HL-60 (cell line): ENCODE measurements at regions not wholly inside any gene's neighbourhood (a gene's known extent, or its start where the extent isn't known, plus 50 kb on each side); places are given as distances from the start of the nearest gene placed in this dataset.

Source experiments
- DNase-seq, 2 experiments: peaks; one replicate each; pipeline ENCODE4 v3.0.0-alpha.2; 2010 to 2020; ENCODE audit warnings: low read depth in 1 of 2, low spot score in 1 of 2
- H3K27ac ChIP-seq: fragments of 250-450 bp; sonication (Bioruptor Pico); replicated peaks from 2 replicates; pipeline ENCODE4 v1.5.1; 2020; ENCODE audit warnings: mild to moderate bottlenecking, moderate library complexity
- H3K27me3 ChIP-seq: fragments of 250-450 bp; sonication (Bioruptor Pico); 2 replicates; pipeline ENCODE4 v1.5.1; 2021; ENCODE audit warnings: mild to moderate bottlenecking, moderate library complexity; ENCODE audit not compliant: insufficient read depth, poor library complexity, severe bottlenecking
- H3K4me3 ChIP-seq: replicated peaks from 2 replicates; pipeline ENCODE4 v1.5.1; 2011; ENCODE audit warnings: mild to moderate bottlenecking, control low read depth, low read length; ENCODE audit not compliant: insufficient read depth
- GABPA ChIP-seq: IDR thresholded peaks from 2 replicates; pipeline ENCODE4 v1.6.1; 2012; ENCODE audit warnings: low read depth
- POLR2AphosphoS5 ChIP-seq: IDR thresholded peaks from 2 replicates; pipeline ENCODE4 v1.6.1; 2012; ENCODE audit warnings: low read depth
- SPI1 ChIP-seq: IDR thresholded peaks from 2 replicates; pipeline ENCODE4 v1.6.1; 2012; ENCODE audit warnings: low read depth, mild to moderate bottlenecking, borderline replicate concordance
- TF ChIP-seq, protein P1 (sequence below): IDR thresholded peaks from 2 replicates; pipeline ENCODE4 v1.6.1; 2012; ENCODE audit warnings: low read depth; ENCODE audit not compliant: insufficient replicate concordance
- TF ChIP-seq, protein P2 (sequence below): IDR thresholded peaks from one replicate; pipeline ENCODE4 v1.5.1; 2011; ENCODE audit warnings: low read length, control low read depth, inconsistent platforms; ENCODE audit not compliant: insufficient read depth

DNA sequence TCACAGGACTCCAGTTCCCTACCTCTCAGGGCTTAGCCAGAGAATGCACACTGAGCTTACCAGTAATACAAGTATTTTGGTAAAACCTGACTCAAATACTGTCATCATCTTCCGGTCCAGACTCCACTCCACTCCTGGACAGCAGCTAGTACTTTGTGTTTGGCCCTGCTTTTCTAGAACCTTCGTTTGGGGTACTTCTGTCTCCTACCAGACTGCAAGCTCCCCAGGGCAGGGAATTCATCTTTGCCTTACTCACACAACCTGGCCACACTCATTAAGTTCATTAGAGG is 108.9 kb upstream of the CDC42EP3 start:
- Histone ChIP-seq H3K4me3 (no peak overlapping the region), H3K27me3 (no peaks in the 10 kb centered on the region), H3K27ac (no peak overlapping the region)
- no peak for TF ChIP-seq POLR2AphosphoS5
- DNase-seq = no peak

DNA sequence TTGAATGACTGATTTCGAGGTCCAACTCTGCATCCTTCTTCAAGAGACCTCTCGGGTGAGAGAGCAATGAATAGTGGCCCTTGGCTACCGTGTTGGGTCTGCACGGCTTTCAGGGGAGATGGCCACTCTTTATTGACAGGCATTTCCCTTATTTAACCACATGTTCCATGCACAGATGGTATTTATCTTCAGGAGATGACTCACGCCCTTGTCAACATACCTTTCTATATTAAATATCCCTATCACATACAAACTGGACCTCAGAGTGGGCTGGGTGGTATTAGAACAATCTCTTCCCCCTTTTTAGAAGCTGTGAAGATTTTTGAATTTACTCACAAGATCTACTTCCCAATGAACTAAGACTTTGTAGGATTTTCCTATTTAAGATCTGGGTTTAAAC is 109.6 kb upstream of the CDC42EP3 start:
- no peak overlapping the region for H3K4me3 ChIP-seq
- DNase-seq = no peak
- H3K27me3 ChIP-seq = no peaks in the 10 kb centered on the region
- TF ChIP-seq POLR2AphosphoS5 = no peak
- no peak for TF ChIP-seq GABPA
- TF ChIP-seq, protein P1, sequence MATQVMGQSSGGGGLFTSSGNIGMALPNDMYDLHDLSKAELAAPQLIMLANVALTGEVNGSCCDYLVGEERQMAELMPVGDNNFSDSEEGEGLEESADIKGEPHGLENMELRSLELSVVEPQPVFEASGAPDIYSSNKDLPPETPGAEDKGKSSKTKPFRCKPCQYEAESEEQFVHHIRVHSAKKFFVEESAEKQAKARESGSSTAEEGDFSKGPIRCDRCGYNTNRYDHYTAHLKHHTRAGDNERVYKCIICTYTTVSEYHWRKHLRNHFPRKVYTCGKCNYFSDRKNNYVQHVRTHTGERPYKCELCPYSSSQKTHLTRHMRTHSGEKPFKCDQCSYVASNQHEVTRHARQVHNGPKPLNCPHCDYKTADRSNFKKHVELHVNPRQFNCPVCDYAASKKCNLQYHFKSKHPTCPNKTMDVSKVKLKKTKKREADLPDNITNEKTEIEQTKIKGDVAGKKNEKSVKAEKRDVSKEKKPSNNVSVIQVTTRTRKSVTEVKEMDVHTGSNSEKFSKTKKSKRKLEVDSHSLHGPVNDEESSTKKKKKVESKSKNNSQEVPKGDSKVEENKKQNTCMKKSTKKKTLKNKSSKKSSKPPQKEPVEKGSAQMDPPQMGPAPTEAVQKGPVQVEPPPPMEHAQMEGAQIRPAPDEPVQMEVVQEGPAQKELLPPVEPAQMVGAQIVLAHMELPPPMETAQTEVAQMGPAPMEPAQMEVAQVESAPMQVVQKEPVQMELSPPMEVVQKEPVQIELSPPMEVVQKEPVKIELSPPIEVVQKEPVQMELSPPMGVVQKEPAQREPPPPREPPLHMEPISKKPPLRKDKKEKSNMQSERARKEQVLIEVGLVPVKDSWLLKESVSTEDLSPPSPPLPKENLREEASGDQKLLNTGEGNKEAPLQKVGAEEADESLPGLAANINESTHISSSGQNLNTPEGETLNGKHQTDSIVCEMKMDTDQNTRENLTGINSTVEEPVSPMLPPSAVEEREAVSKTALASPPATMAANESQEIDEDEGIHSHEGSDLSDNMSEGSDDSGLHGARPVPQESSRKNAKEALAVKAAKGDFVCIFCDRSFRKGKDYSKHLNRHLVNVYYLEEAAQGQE = no peak
- TF ChIP-seq, protein P2, sequence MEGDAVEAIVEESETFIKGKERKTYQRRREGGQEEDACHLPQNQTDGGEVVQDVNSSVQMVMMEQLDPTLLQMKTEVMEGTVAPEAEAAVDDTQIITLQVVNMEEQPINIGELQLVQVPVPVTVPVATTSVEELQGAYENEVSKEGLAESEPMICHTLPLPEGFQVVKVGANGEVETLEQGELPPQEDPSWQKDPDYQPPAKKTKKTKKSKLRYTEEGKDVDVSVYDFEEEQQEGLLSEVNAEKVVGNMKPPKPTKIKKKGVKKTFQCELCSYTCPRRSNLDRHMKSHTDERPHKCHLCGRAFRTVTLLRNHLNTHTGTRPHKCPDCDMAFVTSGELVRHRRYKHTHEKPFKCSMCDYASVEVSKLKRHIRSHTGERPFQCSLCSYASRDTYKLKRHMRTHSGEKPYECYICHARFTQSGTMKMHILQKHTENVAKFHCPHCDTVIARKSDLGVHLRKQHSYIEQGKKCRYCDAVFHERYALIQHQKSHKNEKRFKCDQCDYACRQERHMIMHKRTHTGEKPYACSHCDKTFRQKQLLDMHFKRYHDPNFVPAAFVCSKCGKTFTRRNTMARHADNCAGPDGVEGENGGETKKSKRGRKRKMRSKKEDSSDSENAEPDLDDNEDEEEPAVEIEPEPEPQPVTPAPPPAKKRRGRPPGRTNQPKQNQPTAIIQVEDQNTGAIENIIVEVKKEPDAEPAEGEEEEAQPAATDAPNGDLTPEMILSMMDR = no peak
- no peak for TF ChIP-seq SPI1
- no peak overlapping the region for H3K27ac ChIP-seq

DNA sequence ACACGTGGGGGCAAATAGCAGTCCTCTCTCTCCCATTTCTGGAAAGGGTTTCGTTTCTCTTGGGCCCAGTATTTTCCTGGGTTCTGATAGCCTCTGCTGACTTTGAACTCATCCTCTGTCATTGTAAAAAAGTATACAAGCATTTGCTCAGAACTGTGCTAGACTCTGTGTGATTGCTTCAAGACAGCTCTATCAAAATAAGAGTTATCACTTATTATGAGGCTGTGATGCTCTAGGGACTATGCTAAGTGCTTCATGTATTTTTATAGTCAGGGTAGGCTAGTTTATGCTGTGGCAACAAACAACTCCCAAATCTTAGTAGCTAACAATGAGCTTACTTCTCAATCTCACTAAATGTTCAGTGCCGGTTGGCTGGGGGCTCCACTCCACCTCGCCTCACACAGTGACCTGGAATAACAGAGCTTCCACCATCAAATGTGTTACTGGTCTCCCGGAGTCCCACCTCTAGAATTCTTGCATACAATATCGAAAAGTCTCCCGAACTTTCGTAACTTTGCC is 110.8 kb upstream of the CDC42EP3 start:
- no peak overlapping the region for H3K27ac ChIP-seq
- H3K4me3 ChIP-seq = no peak overlapping the region
- no peak for DNase-seq
- H3K27me3 ChIP-seq = no peaks in the 10 kb centered on the region
- TF ChIP-seq POLR2AphosphoS5 = no peak
- no peak for TF ChIP-seq GABPA
- TF ChIP-seq SPI1 = no peak
- TF ChIP-seq, protein P2 = no peak
- TF ChIP-seq, protein P1 = no peak

DNA sequence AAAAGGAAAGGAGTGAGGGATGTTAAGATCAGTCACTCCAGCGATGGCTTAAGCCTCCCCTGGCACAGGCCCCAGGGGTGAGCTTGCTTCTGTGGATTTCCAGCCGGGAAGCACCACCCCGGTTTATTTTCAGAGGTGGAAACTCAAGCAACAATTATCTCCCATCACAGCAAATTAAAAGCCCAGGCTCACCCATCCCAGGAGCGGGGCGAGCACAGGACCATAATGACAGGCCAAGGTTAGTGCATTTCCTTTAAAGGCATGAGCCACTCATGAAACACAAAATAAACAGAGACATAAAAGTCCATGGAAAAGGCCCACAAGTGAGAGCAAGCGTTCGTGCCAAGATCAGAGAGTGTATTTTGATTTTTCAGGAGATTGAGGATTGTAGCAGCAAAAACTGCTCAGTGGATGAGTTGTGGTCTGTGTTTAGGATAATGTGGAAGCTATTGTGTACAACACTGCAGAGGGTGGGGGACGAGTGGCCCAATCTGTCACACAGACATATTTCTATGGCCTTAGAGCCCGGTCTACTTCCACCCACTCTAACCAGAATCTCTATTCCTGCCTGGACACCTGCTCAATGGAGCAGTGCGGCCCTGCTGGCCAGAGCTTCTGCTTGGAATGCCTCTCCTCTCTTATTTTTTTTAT is 111.4 kb upstream of the CDC42EP3 start:
- no peak for DNase-seq
- TF ChIP-seq POLR2AphosphoS5 = no peak
- no peak for TF ChIP-seq GABPA
- no peak for TF ChIP-seq SPI1
- TF ChIP-seq, protein P1 = no peak
- TF ChIP-seq, protein P2 = no peak
- H3K27ac ChIP-seq = no peak overlapping the region
- H3K27me3 ChIP-seq = no peaks in the 10 kb centered on the region
- H3K4me3 ChIP-seq = no peak overlapping the region
